Parathyroid adenoma (tissue), 2 donors: ENCODE measurements at regions not wholly inside any gene's neighbourhood (a gene's known extent, or its start where the extent isn't known, plus 50 kb on each side); places are given as distances from the start of the nearest gene placed in this dataset.

Experiments used
- H2AFZ ChIP-seq: fragments of 300-600 bp; sonication (generic); one replicate; pipeline ENCODE4 v1.7.0; 2017; ENCODE audit warnings: antibody characterized with exemption, mild to moderate bottlenecking
- H3K27ac ChIP-seq: fragments of 300-600 bp; sonication (generic); one replicate; pipeline ENCODE4 v1.7.0; 2017
- H3K27me3 ChIP-seq: fragments of 300-600 bp; sonication (generic); one replicate; pipeline ENCODE4 v1.7.0; 2017; ENCODE audit warnings: low read length; ENCODE audit not compliant: control insufficient read depth, insufficient read depth
- H3K36me3 ChIP-seq: fragments of 300-600 bp; sonication (generic); one replicate; pipeline ENCODE4 v1.7.0; 2017; ENCODE audit warnings: low read length; ENCODE audit not compliant: control insufficient read depth, insufficient read depth
- H3K4me1 ChIP-seq: fragments of 300-600 bp; sonication (generic); one replicate; pipeline ENCODE4 v1.7.0; 2017; ENCODE audit warnings: control low read depth
- H3K4me2 ChIP-seq: fragments of 300-600 bp; sonication (generic); one replicate; pipeline ENCODE4 v1.7.0; 2017; ENCODE audit warnings: low read length
- H3K4me3 ChIP-seq: fragments of 300-600 bp; sonication (generic); one replicate; pipeline ENCODE4 v1.7.0; 2017; ENCODE audit warnings: low read depth, low read length
- H3K79me2 ChIP-seq: fragments of 300-600 bp; sonication (generic); one replicate; pipeline ENCODE4 v1.7.0; 2017; ENCODE audit warnings: control low read depth
- H3K9ac ChIP-seq: fragments of 300-600 bp; sonication (generic); one replicate; pipeline ENCODE4 v1.7.0; 2017; ENCODE audit warnings: mild to moderate bottlenecking
- H3K9me3 ChIP-seq: fragments of 300-600 bp; sonication (generic); one replicate; pipeline ENCODE4 v1.7.0; 2017; ENCODE audit warnings: low read length; ENCODE audit not compliant: control insufficient read depth
- TF ChIP-seq, protein P1 (sequence below): fragments of 300-600 bp; sonication (generic); IDR thresholded peaks from one replicate; pipeline ENCODE4 v1.7.0; 2017; ENCODE audit warnings: antibody characterized with exemption, mild to moderate bottlenecking
- donor health status: primary hyperparathyroidism.

DNA sequence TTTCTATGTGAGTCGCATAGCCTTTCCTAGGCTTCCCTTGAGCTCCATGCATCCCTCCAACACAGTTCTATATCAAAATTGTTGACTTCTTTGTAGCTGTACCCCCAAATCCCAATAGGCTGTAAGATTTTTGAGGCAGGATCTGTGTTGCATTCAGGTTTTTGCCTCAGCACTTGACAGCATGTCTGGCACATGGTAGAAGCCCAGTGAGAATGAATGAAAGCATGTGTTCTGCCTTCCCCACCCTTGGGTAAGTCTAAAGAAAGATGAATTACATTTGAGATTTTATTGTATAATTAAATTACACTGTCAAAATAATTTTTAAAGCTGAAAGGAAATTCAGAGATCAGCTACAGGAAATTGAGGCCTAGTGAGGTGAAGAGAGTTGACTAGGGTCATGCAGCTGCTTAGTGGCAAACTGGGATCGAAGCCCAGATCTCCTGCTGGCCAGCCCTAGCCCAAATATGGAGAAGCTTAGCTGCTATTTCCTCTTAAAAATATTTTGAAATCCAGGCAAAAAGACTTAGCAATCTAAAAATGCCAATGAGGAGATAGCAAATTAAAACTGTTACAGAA, 122.5 kb downstream of the SPATA18 start:
- no peaks in the 10 kb centered on the region for H3K27me3 ChIP-seq
- H3K9me3 ChIP-seq, result no peaks in the 10 kb centered on the region
- TF ChIP-seq, protein P1, sequence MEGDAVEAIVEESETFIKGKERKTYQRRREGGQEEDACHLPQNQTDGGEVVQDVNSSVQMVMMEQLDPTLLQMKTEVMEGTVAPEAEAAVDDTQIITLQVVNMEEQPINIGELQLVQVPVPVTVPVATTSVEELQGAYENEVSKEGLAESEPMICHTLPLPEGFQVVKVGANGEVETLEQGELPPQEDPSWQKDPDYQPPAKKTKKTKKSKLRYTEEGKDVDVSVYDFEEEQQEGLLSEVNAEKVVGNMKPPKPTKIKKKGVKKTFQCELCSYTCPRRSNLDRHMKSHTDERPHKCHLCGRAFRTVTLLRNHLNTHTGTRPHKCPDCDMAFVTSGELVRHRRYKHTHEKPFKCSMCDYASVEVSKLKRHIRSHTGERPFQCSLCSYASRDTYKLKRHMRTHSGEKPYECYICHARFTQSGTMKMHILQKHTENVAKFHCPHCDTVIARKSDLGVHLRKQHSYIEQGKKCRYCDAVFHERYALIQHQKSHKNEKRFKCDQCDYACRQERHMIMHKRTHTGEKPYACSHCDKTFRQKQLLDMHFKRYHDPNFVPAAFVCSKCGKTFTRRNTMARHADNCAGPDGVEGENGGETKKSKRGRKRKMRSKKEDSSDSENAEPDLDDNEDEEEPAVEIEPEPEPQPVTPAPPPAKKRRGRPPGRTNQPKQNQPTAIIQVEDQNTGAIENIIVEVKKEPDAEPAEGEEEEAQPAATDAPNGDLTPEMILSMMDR, result no peak
- H3K27ac ChIP-seq, result no peak overlapping the region
- no peaks in the 10 kb centered on the region for H3K79me2 ChIP-seq
- H3K36me3 ChIP-seq, result no peaks in the 10 kb centered on the region
- no peak overlapping the region for H3K4me2 ChIP-seq
- H2AFZ ChIP-seq, result no peak overlapping the region
- H3K9ac ChIP-seq, result no peak overlapping the region
- no peak overlapping the region for H3K4me3 ChIP-seq
- no peaks in the 10 kb centered on the region for H3K4me1 ChIP-seq

DNA sequence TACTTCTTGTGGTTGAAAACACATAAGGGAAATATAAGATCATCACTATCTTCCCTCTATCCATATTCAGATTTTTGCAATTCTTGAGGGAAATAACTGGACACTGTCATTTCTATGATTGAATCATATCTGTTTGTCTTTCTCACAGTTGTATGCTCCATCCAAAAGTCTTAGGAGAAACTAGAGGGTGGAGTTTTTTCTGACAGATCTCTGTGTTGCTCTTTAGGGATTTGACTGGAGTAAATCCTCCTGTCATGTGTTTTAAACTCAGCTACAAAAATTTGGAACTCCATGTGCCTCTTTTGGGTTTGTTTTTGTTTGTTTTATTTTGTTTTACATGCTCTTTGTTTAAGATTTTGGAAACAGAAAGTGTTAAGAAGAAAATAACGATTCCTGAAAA, 136.5 kb downstream of the SPATA18 start:
- Histone ChIP-seq H3K27ac (no peak overlapping the region), H3K4me1 (peaks cover 3% of the 10 kb centered on the region)

DNA sequence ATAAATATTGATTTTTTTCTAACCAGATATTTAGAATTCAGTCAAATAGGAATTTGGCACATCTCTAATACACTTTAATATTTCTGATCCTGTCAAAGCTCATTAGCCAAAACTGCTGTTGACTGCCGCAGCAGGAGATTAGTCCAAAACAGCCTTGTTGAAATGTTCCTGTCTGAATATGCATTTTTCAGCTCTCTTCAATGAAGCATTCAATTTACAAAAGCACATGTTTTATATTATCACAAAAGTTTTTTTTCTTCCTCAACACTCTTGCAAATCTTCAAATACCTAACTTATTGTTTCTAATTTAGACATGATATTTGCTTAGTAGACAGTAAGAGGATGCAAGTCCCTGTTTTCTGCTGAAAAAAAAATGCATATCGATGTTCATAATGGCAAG, 140.9 kb downstream of the SPATA18 start:
- no peaks in the 10 kb centered on the region for H3K79me2 ChIP-seq
- H3K9ac ChIP-seq, result no peak overlapping the region
- no peak overlapping the region for H3K27ac ChIP-seq
- peaks cover 6% of the 10 kb centered on the region for H3K4me1 ChIP-seq
- no peaks in the 10 kb centered on the region for H3K9me3 ChIP-seq
- H3K27me3 ChIP-seq, result no peaks in the 10 kb centered on the region
- TF ChIP-seq, protein P1, result no peak
- H2AFZ ChIP-seq, result no peak overlapping the region
- no peak overlapping the region for H3K4me2 ChIP-seq
- no peaks in the 10 kb centered on the region for H3K36me3 ChIP-seq
- H3K4me3 ChIP-seq, result no peak overlapping the region

More for the DNA sequence above, 136.5 kb downstream of the SPATA18 start:
- Histone ChIP-seq H2AFZ (no peak overlapping the region), H3K4me3 (no peak overlapping the region), H3K9ac (no peak overlapping the region), H3K9me3 (no peaks in the 10 kb centered on the region), H3K79me2 (no peaks in the 10 kb centered on the region), H3K4me2 (no peak overlapping the region), H3K36me3 (no peaks in the 10 kb centered on the region), H3K27me3 (no peaks in the 10 kb centered on the region)
- TF ChIP-seq, protein P1, result no peak

DNA sequence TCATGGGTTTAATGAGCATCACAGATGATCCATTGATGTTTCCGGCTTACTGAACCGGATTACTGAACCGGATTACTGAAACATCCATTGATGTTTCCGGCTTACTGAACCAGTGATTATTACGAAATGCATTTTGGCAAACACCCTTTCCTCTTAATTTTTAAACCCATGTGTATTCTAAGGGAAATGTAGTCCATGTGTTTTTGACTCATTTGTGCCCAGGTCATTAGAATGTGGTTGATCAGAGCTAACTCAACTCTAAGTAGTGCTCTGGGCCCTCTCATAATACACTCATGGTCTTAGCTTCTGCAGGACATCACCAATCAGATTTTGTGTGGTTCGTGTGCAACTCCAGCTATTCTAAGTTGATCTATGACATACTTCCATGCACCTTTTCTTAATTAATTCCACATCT, 141.6 kb downstream of the SPATA18 start:
- no peak overlapping the region for H3K9ac ChIP-seq
- no peak overlapping the region for H3K4me3 ChIP-seq
- H2AFZ ChIP-seq, result no peak overlapping the region
- TF ChIP-seq, protein P1, result no peak
- H3K4me1 ChIP-seq, result peaks cover 6% of the 10 kb centered on the region
- H3K36me3 ChIP-seq, result no peaks in the 10 kb centered on the region
- no peaks in the 10 kb centered on the region for H3K27me3 ChIP-seq
- no peaks in the 10 kb centered on the region for H3K9me3 ChIP-seq
- no peak overlapping the region for H3K27ac ChIP-seq
- H3K79me2 ChIP-seq, result no peaks in the 10 kb centered on the region
- no peak overlapping the region for H3K4me2 ChIP-seq

DNA sequence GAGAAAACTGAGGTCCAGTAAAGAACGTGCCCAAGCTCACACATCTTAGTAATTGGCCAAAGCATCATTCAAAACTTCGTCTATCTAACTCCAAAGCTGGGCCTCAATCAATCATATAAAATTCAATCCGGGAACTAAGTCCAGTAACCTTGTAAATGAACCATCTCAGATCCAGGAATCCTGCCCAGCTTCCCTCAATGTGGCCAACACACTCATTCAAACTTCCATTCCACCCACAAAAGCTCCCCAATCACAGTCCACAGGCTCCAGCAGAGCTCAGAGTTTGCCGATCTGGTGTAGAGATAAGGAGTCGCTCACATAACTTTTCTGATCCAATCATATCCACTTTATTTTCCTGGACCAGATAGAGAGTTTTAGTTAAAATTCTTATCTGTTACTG, 144.8 kb downstream of the SPATA18 start:
- no peak overlapping the region for H3K4me2 ChIP-seq
- H3K9me3 ChIP-seq, result no peaks in the 10 kb centered on the region
- H2AFZ ChIP-seq, result no peak overlapping the region
- H3K4me1 ChIP-seq, result peaks cover 6% of the 10 kb centered on the region
- no peak overlapping the region for H3K9ac ChIP-seq
- no peak overlapping the region for H3K27ac ChIP-seq
- H3K4me3 ChIP-seq, result no peak overlapping the region
- no peaks in the 10 kb centered on the region for H3K27me3 ChIP-seq
- H3K79me2 ChIP-seq, result no peaks in the 10 kb centered on the region
- H3K36me3 ChIP-seq, result no peaks in the 10 kb centered on the region
- TF ChIP-seq, protein P1, result no peak
